IMR-90 (cell line): ENCODE measurements at regions not wholly inside any gene's neighbourhood (a gene's known extent, or its start where the extent isn't known, plus 50 kb on each side); places are given as distances from the start of the nearest gene placed in this dataset.

ENCODE experiments used
- ATAC-seq: fragments of 200-7000 bp; cut with Tn5 transposase; 2 replicates; pipeline ENCODE4 v1.9.1; 2020; ENCODE audit warnings: low read depth, mild to moderate bottlenecking, moderate library complexity
- BruUV-seq: library from RNA; stranded (reverse); fragments of 400-500 nt; replicated peaks from 2 replicates; lab custom pipeline; 2021; lab: Mats Ljungman, UMichigan
- CTCF ChIA-PET: fragments of 300-600 bp; formaldehyde crosslinking; extraction: SDS; loops from one replicate; lab custom pipeline; 2021; ENCODE audit warnings: antibody characterized with exemption; lab: Yijun Ruan, JAX
- POLR2A ChIA-PET: fragments of 300-600 bp; sonication (Branson Sonifier 250); formaldehyde crosslinking; loops from one replicate; lab custom pipeline; 2022; ENCODE audit warnings: antibody characterized with exemption; ENCODE audit not compliant: unreplicated experiment; lab: Charles Lee
- DNase-seq: peaks from one replicate; pipeline ENCODE4 v3.0.0; 2013
- H2AFZ ChIP-seq: replicated peaks from 2 replicates; pipeline ENCODE3; 2013; ENCODE audit warnings: low read length, mild to moderate bottlenecking; ENCODE audit not compliant: poor library complexity
- H2AK5ac ChIP-seq: 2 replicates; pipeline ENCODE4 v1.6.1; 2013; ENCODE audit warnings: low read depth, low read length, inconsistent platforms
- H2AK9ac ChIP-seq: replicated peaks from 2 replicates; pipeline ENCODE3; 2013; ENCODE audit warnings: mild to moderate bottlenecking, low read depth, low read length, moderate library complexity; ENCODE audit not compliant: poor library complexity
- H2BK120ac ChIP-seq: 2 replicates; pipeline ENCODE4 v1.6.1; 2013; ENCODE audit warnings: low read depth, low read length, inconsistent platforms
- H2BK15ac ChIP-seq: 3 replicates; pipeline ENCODE4 v1.6.1; 2013; ENCODE audit warnings: low read depth, low read length, inconsistent platforms
- H2BK20ac ChIP-seq: 2 replicates; pipeline ENCODE4 v1.6.1; 2013; ENCODE audit warnings: low read depth, mild to moderate bottlenecking, inconsistent platforms, low read length, moderate library complexity
- H2BK5ac ChIP-seq: 2 replicates; pipeline ENCODE4 v1.6.1; 2013; ENCODE audit warnings: mild to moderate bottlenecking, low read depth, low read length, inconsistent platforms; ENCODE audit not compliant: poor library complexity, severe bottlenecking
- H3K14ac ChIP-seq: replicated peaks from 2 replicates; pipeline ENCODE4 v1.6.1; 2013; ENCODE audit warnings: low read depth, low read length, inconsistent platforms
- H3K18ac ChIP-seq: 2 replicates; pipeline ENCODE4 v1.6.1; 2013; ENCODE audit warnings: low read depth, low read length, control low read depth
- H3K23ac ChIP-seq: 2 replicates; pipeline ENCODE4 v1.6.1; 2013; ENCODE audit warnings: low read depth, low read length, inconsistent platforms
- H3K27ac ChIP-seq: 2 replicates; pipeline ENCODE4 v1.5.1; 2013; ENCODE audit warnings: mild to moderate bottlenecking, control low read depth, low read length; ENCODE audit not compliant: insufficient read depth
- H3K27me3 ChIP-seq: 2 replicates; pipeline ENCODE4 v1.6.1; 2013; ENCODE audit warnings: low read length; ENCODE audit not compliant: control insufficient read depth, insufficient read depth
- H3K36me3 ChIP-seq: 2 replicates; pipeline ENCODE4 v1.6.1; 2013; ENCODE audit warnings: low read length, mixed read lengths; ENCODE audit not compliant: control insufficient read depth, insufficient read depth
- H3K4ac ChIP-seq: 2 replicates; pipeline ENCODE4 v1.6.1; 2013; ENCODE audit warnings: low read depth, low read length, inconsistent platforms
- H3K4me1 ChIP-seq: 2 replicates; pipeline ENCODE4 v1.6.1; 2013; ENCODE audit warnings: low read length, mixed read lengths; ENCODE audit not compliant: control insufficient read depth, insufficient read depth
- H3K4me2 ChIP-seq: 2 replicates; pipeline ENCODE4 v1.6.1; 2013; ENCODE audit warnings: low read depth, mild to moderate bottlenecking, control low read depth, low read length, moderate library complexity
- H3K4me3 ChIP-seq: 2 replicates; pipeline ENCODE4 v1.5.1; 2013; ENCODE audit warnings: low read depth, mild to moderate bottlenecking, control low read depth, low read length, moderate library complexity; ENCODE audit not compliant: insufficient read depth
- H3K56ac ChIP-seq: 2 replicates; pipeline ENCODE4 v1.6.1; 2013; ENCODE audit warnings: low read length, inconsistent platforms; ENCODE audit not compliant: insufficient read depth; ENCODE audit errors: extremely low read depth
- H3K79me1 ChIP-seq, 2 experiments: 2 replicates each; pipeline ENCODE4 v1.6.1; 2013; ENCODE audit warnings: low read length in 2 of 2, inconsistent platforms in 1 of 2, low read depth in 1 of 2
- H3K9ac ChIP-seq: 2 replicates; pipeline ENCODE4 v1.6.1; 2013; ENCODE audit warnings: low read depth, low read length, control low read depth
- H3K9me1 ChIP-seq: 2 replicates; pipeline ENCODE4 v1.6.1; 2013; ENCODE audit warnings: low read length, inconsistent platforms; ENCODE audit not compliant: insufficient read depth
- H3K9me3 ChIP-seq: 2 replicates; pipeline ENCODE4 v1.6.1; 2013; ENCODE audit warnings: low read length; ENCODE audit not compliant: control insufficient read depth, insufficient read depth
- H4K20me1 ChIP-seq: 2 replicates; pipeline ENCODE4 v1.6.1; 2013; ENCODE audit warnings: low read length, inconsistent platforms; ENCODE audit not compliant: insufficient read depth
- H4K5ac ChIP-seq: 2 replicates; pipeline ENCODE4 v1.6.1; 2013; ENCODE audit warnings: mild to moderate bottlenecking, low read depth, low read length, control low read depth
- H4K8ac ChIP-seq, 2 experiments: 2 replicates each; pipeline ENCODE4 v1.6.1; 2013; ENCODE audit warnings: low read depth in 2 of 2, low read length in 2 of 2, control low read depth in 1 of 2, inconsistent platforms in 1 of 2
- H4K91ac ChIP-seq: 2 replicates; pipeline ENCODE4 v1.6.1; 2013; ENCODE audit warnings: low read depth, low read length, inconsistent platforms; ENCODE audit not compliant: insufficient read depth
- BHLHE40 ChIP-seq: fragments of 150-350 bp; IDR thresholded peaks from 2 replicates; pipeline ENCODE4 v1.6.1; 2016; ENCODE audit warnings: mild to moderate bottlenecking, low read depth, low read length
- CTCF ChIP-seq: conservative IDR thresholded peaks from 2 replicates; pipeline ENCODE4 v1.5.1; 2012; ENCODE audit warnings: mild to moderate bottlenecking, low read depth, low read length, improper control_type of control experiment
- WGBS, 2 experiments: methylation state at CpG; one replicate each; pipeline versions ENCODE4 v1.1.5 to v1.1.7; 2013; ENCODE audit warnings: missing lambda C conversion rate in 2 of 2; ENCODE audit not compliant: insufficient read length in 1 of 2; ENCODE audit errors: extremely low coverage in 2 of 2; 5-methylcytosine and 5-hydroxymethylcytosine counted together
- dilution Hi-C: fragments of 300-500 bp; cut with HindIII; formaldehyde crosslinking; loops from one replicate; pipeline ENCODE4 v1.14.3; 2018; ENCODE audit warnings: low sequenced_read_pairs; ENCODE audit not compliant: unreplicated experiment
- in situ Hi-C: fragments of 300-500 bp; cut with MboI; formaldehyde crosslinking; loops from 3 replicates; pipeline ENCODE4 v1.14.3; 2019; ENCODE audit warnings: low sequenced_read_pairs, inconsistent platforms, mixed read lengths
- intact Hi-C: fragments of 100-400 bp; cut with micrococcal nuclease; formaldehyde crosslinking; loops from 2 replicates; pipeline ENCODE4 v1.10.0; 2022

- H3K4ac ChIP-seq: no peak overlapping the region
- H2BK5ac ChIP-seq: no peak overlapping the region
- no peaks in the 10 kb centered on the region for H3K36me3 ChIP-seq
- no peak overlapping the region for H3K23ac ChIP-seq
- no peak overlapping the region for H2BK15ac ChIP-seq
- DNase-seq (no peak), ATAC-seq (no peak)
- no peak overlapping the region for H3K14ac ChIP-seq
- TF ChIP-seq BHLHE40: no peak
- no peak for TF ChIP-seq CTCF
- no peak overlapping the region for H4K5ac ChIP-seq
- H3K56ac ChIP-seq: no peak overlapping the region
- H2BK20ac ChIP-seq: no peak overlapping the region
- H2AFZ ChIP-seq: no peak overlapping the region
- POLR2A ChIA-PET: no interaction called here
- no peak overlapping the region for H4K91ac ChIP-seq
- H3K4me2 ChIP-seq: no peak overlapping the region; the same call in 1 of the 2 replicates
- no CpG with 5 or more reads among the region's 12 CpGs for WGBS, 2 experiments
- CTCF ChIA-PET: no interaction called here
- no peak overlapping the region for H3K4me3 ChIP-seq
- H2AK9ac ChIP-seq: no peak overlapping the region
- intact Hi-C loops: no loop called here
- peaks cover 8% of the 10 kb centered on the region for H3K9me3 ChIP-seq
- H3K79me1 ChIP-seq: no peaks in the 10 kb centered on the region
- no peak overlapping the region for H3K9ac ChIP-seq
- BruUV-seq: no TSS peak
- H4K8ac ChIP-seq: no peak overlapping the region
- no peak overlapping the region for H2BK120ac ChIP-seq
- no peak overlapping the region for H2AK5ac ChIP-seq
- H3K27me3 ChIP-seq: peaks cover 71% of the 10 kb centered on the region
- dilution Hi-C loops: no loop called here
- no peaks in the 10 kb centered on the region for H3K9me1 ChIP-seq
- H3K4me1 ChIP-seq: peaks cover 2% of the 10 kb centered on the region; the same call in 1 of the 2 replicates
- no peaks in the 10 kb centered on the region for H4K20me1 ChIP-seq
- in situ Hi-C loops: loop anchor here (25.0 kb wide), 2 partner anchors 1595 to 1945 kb away; no protein-coding TSS in a partner anchor
- no peak overlapping the region for H3K18ac ChIP-seq
- H3K27ac ChIP-seq: no peak overlapping the region
Measured at GRCh38 chr5:50967009-50967562, 300.6 kb downstream of the PARP8 start.
